Nephron progenitor cell (in vitro differentiated cells): ENCODE measurements at regions not wholly inside any gene's neighbourhood (a gene's known extent, or its start where the extent isn't known, plus 50 kb on each side); places are given as distances from the start of the nearest gene placed in this dataset.

Source experiments
- DNase-seq: peaks from one replicate; pipeline ENCODE4 v3.0.0; 2021
- H3K27ac Mint-ChIP-seq: 2 replicates; pipeline ENCODE4 v1.8.0; 2021; ENCODE audit warnings: mild to moderate bottlenecking, moderate library complexity, mixed read lengths
- H3K27me3 Mint-ChIP-seq: 2 replicates; pipeline ENCODE4 v1.8.0; 2021; ENCODE audit warnings: mild to moderate bottlenecking, low read depth, mixed read lengths; ENCODE audit not compliant: poor library complexity
- H3K36me3 Mint-ChIP-seq: 2 replicates; pipeline ENCODE4 v1.8.0; 2021; ENCODE audit warnings: low read depth, mixed read lengths
- H3K4me1 Mint-ChIP-seq: 2 replicates; pipeline ENCODE4 v1.8.0; 2021; ENCODE audit warnings: mixed read lengths
- H3K4me3 Mint-ChIP-seq: 2 replicates; pipeline ENCODE4 v1.8.0; 2021; ENCODE audit warnings: mild to moderate bottlenecking, moderate library complexity, mixed read lengths
- H3K9me3 Mint-ChIP-seq: 2 replicates; pipeline ENCODE4 v1.8.0; 2021; ENCODE audit warnings: mild to moderate bottlenecking, moderate library complexity, mixed read lengths
- CTCF ChIP-seq: fragments of 200-600 bp; sonication (generic); IDR thresholded peaks from 2 replicates; pipeline ENCODE4 v1.5.0; 2021; ENCODE audit warnings: antibody characterized with exemption

DNA sequence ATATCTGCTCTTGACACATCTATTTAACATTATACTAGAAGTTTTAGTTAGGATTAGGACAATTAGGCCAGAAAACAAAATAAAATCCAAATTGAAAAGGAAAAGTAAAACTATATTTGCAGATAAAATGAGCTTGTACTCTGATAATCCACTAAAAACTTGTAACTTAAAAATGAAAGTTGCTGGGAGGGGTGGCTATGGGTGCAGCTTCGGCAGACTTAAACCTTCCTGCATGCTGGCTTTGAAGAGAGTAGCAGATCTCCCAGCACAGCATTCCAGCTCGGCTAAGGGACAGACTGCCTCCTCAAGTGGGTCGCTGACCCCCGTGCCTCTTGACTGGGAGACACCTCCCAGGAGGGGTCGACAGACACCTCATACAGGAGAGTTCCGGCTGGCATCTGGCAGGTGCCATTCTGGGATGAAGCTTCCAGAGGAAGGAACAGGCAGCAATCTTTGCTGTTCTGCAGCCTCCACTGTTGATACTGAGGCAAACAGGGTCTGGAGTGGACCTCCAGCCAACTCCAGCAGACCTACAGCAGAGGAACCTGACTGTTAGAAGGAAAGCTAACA is 2379.9 kb downstream of the ARAP2 start:
- Mint-ChIP-seq H3K27ac (no peak overlapping the region), H3K36me3 (no peaks in the 10 kb centered on the region), H3K4me1 (no peaks in the 10 kb centered on the region), H3K27me3 (no peaks in the 10 kb centered on the region), H3K4me3 (no peak overlapping the region), H3K9me3 (peaks cover 21% of the 10 kb centered on the region)
- no peak for DNase-seq
- TF ChIP-seq CTCF: no peak

DNA sequence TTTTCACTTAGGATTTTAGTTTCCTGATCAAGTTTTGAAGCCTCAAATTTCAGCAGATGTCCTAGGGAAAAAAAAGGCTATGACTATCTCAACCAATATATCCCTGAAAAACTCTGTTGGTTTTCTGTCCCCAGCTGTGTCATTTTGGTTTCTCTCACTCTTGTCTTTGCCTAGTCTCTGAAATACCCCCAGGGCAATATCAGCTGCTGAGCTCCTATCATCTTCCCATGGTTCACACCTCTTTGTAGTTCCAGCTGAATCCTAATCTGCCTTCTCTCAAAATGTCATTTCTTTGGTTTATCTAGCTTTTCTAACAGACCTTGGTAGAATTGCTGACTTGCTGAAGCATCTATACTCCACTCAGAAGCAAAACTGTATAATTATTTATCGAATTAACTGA is 2370.5 kb downstream of the ARAP2 start:
- H3K9me3 Mint-ChIP-seq: peaks cover 14% of the 10 kb centered on the region
- H3K27me3 Mint-ChIP-seq: peaks cover 3% of the 10 kb centered on the region
- H3K36me3 Mint-ChIP-seq: no peaks in the 10 kb centered on the region
- no peak overlapping the region for H3K4me3 Mint-ChIP-seq
- DNase-seq: no peak
- no peak for TF ChIP-seq CTCF
- H3K4me1 Mint-ChIP-seq: no peaks in the 10 kb centered on the region
- H3K27ac Mint-ChIP-seq: no peak overlapping the region

DNA sequence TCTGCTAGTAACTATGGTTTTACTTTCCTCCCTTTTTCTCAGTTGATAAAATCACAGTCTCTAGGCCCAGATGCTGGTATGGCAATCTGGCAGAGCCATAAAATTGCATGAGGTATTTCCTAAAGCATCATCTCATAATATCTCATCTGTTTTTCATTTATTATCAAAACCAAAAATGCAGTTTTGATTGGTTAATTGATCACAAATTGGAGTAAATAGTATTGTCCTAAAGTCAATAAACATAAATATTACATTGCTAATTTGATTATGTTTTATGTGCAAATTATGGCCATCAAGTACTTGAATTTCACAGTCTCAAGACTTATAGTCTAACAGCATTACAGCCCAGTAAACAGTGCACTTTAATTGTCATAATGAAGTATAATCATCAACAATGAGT is 2365.6 kb downstream of the ARAP2 start:
- Mint-ChIP-seq H3K4me3 (no peak overlapping the region), H3K27me3 (no peaks in the 10 kb centered on the region), H3K9me3 (peaks cover 3% of the 10 kb centered on the region), H3K4me1 (no peaks in the 10 kb centered on the region), H3K36me3 (no peaks in the 10 kb centered on the region), H3K27ac (no peak overlapping the region)
- no peak for TF ChIP-seq CTCF
- DNase-seq: no peak

GRCh38 chr4:33881176-33881575 is 2363.1 kb downstream of the ARAP2 start:
- no peaks in the 10 kb centered on the region for H3K4me1 Mint-ChIP-seq
- no peak for DNase-seq
- no peaks in the 10 kb centered on the region for H3K9me3 Mint-ChIP-seq
- no peaks in the 10 kb centered on the region for H3K27me3 Mint-ChIP-seq
- TF ChIP-seq CTCF: no peak
- H3K4me3 Mint-ChIP-seq: no peak overlapping the region
- no peaks in the 10 kb centered on the region for H3K36me3 Mint-ChIP-seq
- H3K27ac Mint-ChIP-seq: no peak overlapping the region

DNA sequence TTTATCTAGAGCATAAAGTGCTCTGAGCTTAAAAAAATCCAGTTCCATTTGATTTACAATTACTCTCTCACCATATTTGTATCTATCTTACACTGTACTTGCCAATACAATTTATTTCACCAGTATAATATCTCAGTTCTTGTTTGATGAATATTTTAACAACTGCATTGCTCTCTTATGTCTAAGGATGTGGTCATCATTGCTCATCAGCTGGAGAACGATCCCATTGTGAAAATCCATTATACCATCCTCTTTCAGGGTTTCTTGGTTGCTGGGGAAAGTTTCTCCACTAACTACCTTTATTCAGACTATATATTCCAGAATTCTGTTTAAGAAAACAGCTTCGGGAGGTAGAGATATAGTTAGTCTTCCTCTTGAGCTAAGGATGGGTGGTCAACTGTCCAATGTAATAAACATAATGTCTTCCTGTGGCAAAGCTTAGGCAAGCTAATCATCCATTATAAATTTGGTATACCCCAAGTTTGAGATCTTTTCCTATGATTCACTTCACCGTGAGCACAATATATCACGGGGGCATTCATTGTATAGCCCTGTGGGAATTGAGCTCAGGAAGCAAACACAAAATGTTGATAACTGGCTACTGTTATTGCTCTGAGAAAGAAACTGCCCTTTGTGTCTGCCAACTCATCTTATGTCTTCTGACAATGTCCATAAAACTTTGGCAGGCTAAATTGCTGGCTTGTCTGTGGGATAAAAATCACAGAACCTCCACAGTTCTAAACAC is 2361.9 kb downstream of the ARAP2 start:
- Mint-ChIP-seq H3K27me3 (no peaks in the 10 kb centered on the region), H3K9me3 (no peaks in the 10 kb centered on the region), H3K27ac (no peak overlapping the region), H3K4me3 (no peak overlapping the region), H3K4me1 (no peaks in the 10 kb centered on the region), H3K36me3 (no peaks in the 10 kb centered on the region)
- DNase-seq: no peak
- TF ChIP-seq CTCF: no peak

GRCh38 chr4:33883111-33883510 is 2361.2 kb downstream of the ARAP2 start:
- Mint-ChIP-seq H3K27me3 (no peaks in the 10 kb centered on the region), H3K36me3 (no peaks in the 10 kb centered on the region), H3K4me1 (no peaks in the 10 kb centered on the region), H3K4me3 (no peak overlapping the region), H3K9me3 (no peaks in the 10 kb centered on the region), H3K27ac (no peak overlapping the region)
- no peak for DNase-seq
- TF ChIP-seq CTCF: no peak
